ENCODE measurements at regions not wholly inside any gene's neighbourhood (a gene's known extent, or its start where the extent isn't known, plus 50 kb on each side); places are given as distances from the start of the nearest gene placed in this dataset.

GRCh38 chr14:37678916-37679315, 83.5 kb downstream of the TTC6 start:
- Mint-ChIP-seq H3K27me3 (ENCODE audit: low read depth) (peaks cover 1% of the 10 kb centered on the region; the same call in 1 of the 2 replicates), H3K4me3 (no peak overlapping the region), H3K27ac (no peak overlapping the region), H3K36me3 (no peaks in the 10 kb centered on the region), H3K4me1 (no peaks in the 10 kb centered on the region), H3K9me3 (no peaks in the 10 kb centered on the region)
- TF ChIP-seq, protein P1, sequence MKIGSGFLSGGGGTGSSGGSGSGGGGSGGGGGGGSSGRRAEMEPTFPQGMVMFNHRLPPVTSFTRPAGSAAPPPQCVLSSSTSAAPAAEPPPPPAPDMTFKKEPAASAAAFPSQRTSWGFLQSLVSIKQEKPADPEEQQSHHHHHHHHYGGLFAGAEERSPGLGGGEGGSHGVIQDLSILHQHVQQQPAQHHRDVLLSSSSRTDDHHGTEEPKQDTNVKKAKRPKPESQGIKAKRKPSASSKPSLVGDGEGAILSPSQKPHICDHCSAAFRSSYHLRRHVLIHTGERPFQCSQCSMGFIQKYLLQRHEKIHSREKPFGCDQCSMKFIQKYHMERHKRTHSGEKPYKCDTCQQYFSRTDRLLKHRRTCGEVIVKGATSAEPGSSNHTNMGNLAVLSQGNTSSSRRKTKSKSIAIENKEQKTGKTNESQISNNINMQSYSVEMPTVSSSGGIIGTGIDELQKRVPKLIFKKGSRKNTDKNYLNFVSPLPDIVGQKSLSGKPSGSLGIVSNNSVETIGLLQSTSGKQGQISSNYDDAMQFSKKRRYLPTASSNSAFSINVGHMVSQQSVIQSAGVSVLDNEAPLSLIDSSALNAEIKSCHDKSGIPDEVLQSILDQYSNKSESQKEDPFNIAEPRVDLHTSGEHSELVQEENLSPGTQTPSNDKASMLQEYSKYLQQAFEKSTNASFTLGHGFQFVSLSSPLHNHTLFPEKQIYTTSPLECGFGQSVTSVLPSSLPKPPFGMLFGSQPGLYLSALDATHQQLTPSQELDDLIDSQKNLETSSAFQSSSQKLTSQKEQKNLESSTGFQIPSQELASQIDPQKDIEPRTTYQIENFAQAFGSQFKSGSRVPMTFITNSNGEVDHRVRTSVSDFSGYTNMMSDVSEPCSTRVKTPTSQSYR (CRISPR knock-in tag; IDR thresholded peaks at IDR 0.05), result no peak
- TF ChIP-seq, protein P2, sequence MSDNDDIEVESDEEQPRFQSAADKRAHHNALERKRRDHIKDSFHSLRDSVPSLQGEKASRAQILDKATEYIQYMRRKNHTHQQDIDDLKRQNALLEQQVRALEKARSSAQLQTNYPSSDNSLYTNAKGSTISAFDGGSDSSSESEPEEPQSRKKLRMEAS (CRISPR knock-in tag; IDR thresholded peaks at IDR 0.05), result no peak
- TF ChIP-seq ZNF532 (CRISPR knock-in tag; IDR thresholded peaks at IDR 0.05; ENCODE audit: borderline replicate concordance) (no peak), ZNF512 (CRISPR knock-in tag; IDR thresholded peaks at IDR 0.05; ENCODE audit: borderline replicate concordance) (no peak), NR1H2 (CRISPR knock-in tag; IDR thresholded peaks at IDR 0.05) (no peak), GABPB1 (CRISPR knock-in tag; IDR thresholded peaks at IDR 0.05) (no peak), MYBL2 (CRISPR knock-in tag; IDR thresholded peaks at IDR 0.05) (no peak), PRDM15 (CRISPR knock-in tag; IDR thresholded peaks at IDR 0.05) (no peak), ZNF317 (CRISPR knock-in tag; IDR thresholded peaks at IDR 0.05; ENCODE audit: borderline replicate concordance, low read depth) (no peak)
- TF ChIP-seq, protein P3, sequence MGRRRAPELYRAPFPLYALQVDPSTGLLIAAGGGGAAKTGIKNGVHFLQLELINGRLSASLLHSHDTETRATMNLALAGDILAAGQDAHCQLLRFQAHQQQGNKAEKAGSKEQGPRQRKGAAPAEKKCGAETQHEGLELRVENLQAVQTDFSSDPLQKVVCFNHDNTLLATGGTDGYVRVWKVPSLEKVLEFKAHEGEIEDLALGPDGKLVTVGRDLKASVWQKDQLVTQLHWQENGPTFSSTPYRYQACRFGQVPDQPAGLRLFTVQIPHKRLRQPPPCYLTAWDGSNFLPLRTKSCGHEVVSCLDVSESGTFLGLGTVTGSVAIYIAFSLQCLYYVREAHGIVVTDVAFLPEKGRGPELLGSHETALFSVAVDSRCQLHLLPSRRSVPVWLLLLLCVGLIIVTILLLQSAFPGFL (CRISPR knock-in tag; IDR thresholded peaks at IDR 0.05; ENCODE audit: borderline replicate concordance), result no peak
- DNase-seq (ENCODE audit: low spot score) (no peak), ATAC-seq (no peak)
- ChIA-PET POLR2A (no interaction called here), CTCF (no interaction called here)

DNA sequence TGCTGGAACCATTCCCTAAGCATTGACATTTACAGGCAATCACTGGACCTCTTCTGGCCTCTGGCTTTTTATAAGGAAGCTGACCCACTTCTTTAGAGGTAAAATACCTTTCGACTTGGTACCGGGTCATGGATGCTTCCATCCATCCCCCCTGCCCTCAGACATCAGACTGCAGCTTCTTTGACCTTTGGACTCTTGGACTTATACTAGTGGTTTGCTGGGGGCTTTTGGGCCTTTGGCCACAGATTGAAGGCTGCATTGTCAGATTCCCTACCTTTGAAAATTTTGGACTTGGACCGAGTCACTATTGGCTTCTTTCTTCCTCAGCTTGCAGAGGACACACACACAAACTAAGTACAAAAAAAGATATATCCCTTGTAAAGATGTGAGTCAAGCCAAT, 86.1 kb downstream of the TTC6 start:
- H3K36me3 Mint-ChIP-seq, result no peaks in the 10 kb centered on the region
- no peak overlapping the region for H3K4me3 Mint-ChIP-seq
- no peaks in the 10 kb centered on the region for H3K4me1 Mint-ChIP-seq
- no peak for DNase-seq (ENCODE audit: low spot score)
- H3K9me3 Mint-ChIP-seq, result peaks cover 3% of the 10 kb centered on the region
- no peak for ATAC-seq
- POLR2A ChIA-PET, result no interaction called here
- H3K27ac Mint-ChIP-seq, result no peak overlapping the region
- peaks cover 7% of the 10 kb centered on the region for H3K27me3 Mint-ChIP-seq (ENCODE audit: low read depth)
- CTCF ChIA-PET, result no interaction called here
- TF ChIP-seq RELA (CRISPR knock-in tag; IDR thresholded peaks at IDR 0.05; ENCODE audit: borderline replicate concordance) (no peak), ESRRA (CRISPR knock-in tag; IDR thresholded peaks at IDR 0.05; ENCODE audit: borderline replicate concordance) (no peak), ZNF263 (CRISPR knock-in tag; IDR thresholded peaks at IDR 0.05; ENCODE audit: low read depth) (no peak), ZNF423 (CRISPR knock-in tag; IDR thresholded peaks at IDR 0.05) (no peak), JAZF1 (CRISPR knock-in tag; IDR thresholded peaks at IDR 0.05) (no peak)
- TF ChIP-seq, protein P1 (CRISPR knock-in tag; IDR thresholded peaks at IDR 0.05), result no peak

All from WTC11 (cell line).